ENCODE measurements at regions not wholly inside any gene's neighbourhood (a gene's known extent, or its start where the extent isn't known, plus 50 kb on each side); places are given as distances from the start of the nearest gene placed in this dataset.
"Not testable (repeated sequence)": the region's sequence is repeated elsewhere in the genome, so short reads cannot be mapped to it uniquely, and the experiment has no call there.

GRCh38 chr2:65766768-65767267 is 334.4 kb upstream of the SPRED2 start:
- no peaks in the 10 kb centered on the region for H3K27me3 ChIP-seq
- DNase-seq: no peak
- H3K9me3 ChIP-seq: no peaks in the 10 kb centered on the region
- intact Hi-C loops (cut with DNase I): no loop called here
- no peaks in the 10 kb centered on the region for H3K36me3 ChIP-seq
- H3K4me1 ChIP-seq: no peaks in the 10 kb centered on the region
- no peak overlapping the region for H3K27ac ChIP-seq
- TF ChIP-seq CTCF (IDR thresholded peaks at IDR 0.05) (no peak), POLR2A (IDR thresholded peaks at IDR 0.05) (no peak)
- WGBS, 2 donors: 50 to 70% methylated on average over 6 of the region's 6 CpGs
- H3K4me3 ChIP-seq (replicated peaks in 1 of 3): no peak overlapping the region

- no peak overlapping the region for H3K4me3 ChIP-seq (replicated peaks in 1 of 3)
- no peak for TF ChIP-seq POLR2A (IDR thresholded peaks at IDR 0.05)
- no peaks in the 10 kb centered on the region for H3K36me3 ChIP-seq
- DNase-seq: no peak
- intact Hi-C loops (cut with DNase I): no loop called here
- no peak overlapping the region for H3K27ac ChIP-seq
- H3K4me1 ChIP-seq: no peaks in the 10 kb centered on the region
- H3K27me3 ChIP-seq: no peaks in the 10 kb centered on the region
- H3K9me3 ChIP-seq: no peaks in the 10 kb centered on the region
- WGBS, 2 donors: 80 to 87% methylated on average over 3 of the region's 3 CpGs
Observed at GRCh38 chr2:65765376-65765775, 333.0 kb upstream of the SPRED2 start.

- intact Hi-C loops (cut with DNase I): no loop called here
Observed at GRCh38 chr2:65762068-65762467, 329.7 kb upstream of the SPRED2 start.

GRCh38 chr2:65754219-65754618 is 321.8 kb upstream of the SPRED2 start:
- H3K9me3 ChIP-seq: no peaks in the 10 kb centered on the region
- H3K4me1 ChIP-seq: no peaks in the 10 kb centered on the region
- TF ChIP-seq CTCF (IDR thresholded peaks at IDR 0.05) (no peak), POLR2A (IDR thresholded peaks at IDR 0.05) (no peak)
- no peaks in the 10 kb centered on the region for H3K27me3 ChIP-seq
- intact Hi-C loops (cut with DNase I): no loop called here
- H3K36me3 ChIP-seq: no peaks in the 10 kb centered on the region
- H3K4me3 ChIP-seq (replicated peaks in 1 of 3): no peak overlapping the region
- no peak overlapping the region for H3K27ac ChIP-seq
- 77 to 78% methylated on average over 1 of the region's 1 CpG for WGBS, 2 donors
- DNase-seq: no peak

More at GRCh38 chr2:65762068-65762467, 329.7 kb upstream of the SPRED2 start:
- no peak for DNase-seq
- TF ChIP-seq CTCF (IDR thresholded peaks at IDR 0.05) (no peak), POLR2A (IDR thresholded peaks at IDR 0.05) (no peak)
- Histone ChIP-seq H3K4me3 (replicated peaks in 1 of 3) (no peak overlapping the region), H3K36me3 (no peaks in the 10 kb centered on the region), H3K27ac (no peak overlapping the region), H3K27me3 (no peaks in the 10 kb centered on the region), H3K4me1 (no peaks in the 10 kb centered on the region), H3K9me3 (no peaks in the 10 kb centered on the region)
- WGBS, 2 donors: 74 to 80% methylated on average over 3 of the region's 3 CpGs

GRCh38 chr2:65751408-65751807 is 319.0 kb upstream of the SPRED2 start:
- Histone ChIP-seq H3K27me3 (no peaks in the 10 kb centered on the region), H3K4me3 (replicated peaks in 1 of 3) (no peak overlapping the region), H3K4me1 (no peaks in the 10 kb centered on the region), H3K36me3 (no peaks in the 10 kb centered on the region), H3K9me3 (no peaks in the 10 kb centered on the region), H3K27ac (no peak overlapping the region)
- intact Hi-C loops (cut with DNase I): no loop called here
- no peak for TF ChIP-seq CTCF (IDR thresholded peaks at IDR 0.05)
- no peak for TF ChIP-seq POLR2A (IDR thresholded peaks at IDR 0.05)
- DNase-seq: no peak
- 51 to 72% methylated on average over 2 of the region's 2 CpGs for WGBS, 2 donors

GRCh38 chr2:65749545-65749944 is 317.1 kb upstream of the SPRED2 start:
- H3K27me3 ChIP-seq: no peaks in the 10 kb centered on the region
- TF ChIP-seq POLR2A (IDR thresholded peaks at IDR 0.05): no peak
- no peak for TF ChIP-seq CTCF (IDR thresholded peaks at IDR 0.05)
- intact Hi-C loops (cut with DNase I): no loop called here
- H3K4me1 ChIP-seq: no peaks in the 10 kb centered on the region
- H3K4me3 ChIP-seq (replicated peaks in 1 of 3): no peak overlapping the region
- no peak overlapping the region for H3K27ac ChIP-seq
- no peak for DNase-seq
- WGBS, 2 donors: 42 to 77% methylated on average over 3 of the region's 3 CpGs
- no peaks in the 10 kb centered on the region for H3K36me3 ChIP-seq
- no peaks in the 10 kb centered on the region for H3K9me3 ChIP-seq

- WGBS, 2 donors: 57 to 71% methylated on average over 4 of the region's 4 CpGs
- intact Hi-C loops (cut with DNase I); H3K9me3 ChIP-seq; H3K4me1 ChIP-seq; H3K4me3 ChIP-seq (replicated peaks in 1 of 3); H3K36me3 ChIP-seq; H3K27me3 ChIP-seq; H3K27ac ChIP-seq; DNase-seq: not testable (repeated sequence)
Observed at GRCh38 chr2:65747875-65748274, 315.5 kb upstream of the SPRED2 start.
